HG02885 (cell line): ENCODE measurements at regions not wholly inside any gene's neighbourhood (a gene's known extent, or its start where the extent isn't known, plus 50 kb on each side); places are given as distances from the start of the nearest gene placed in this dataset.
"Not testable (repeated sequence)": the region's sequence is repeated elsewhere in the genome, so short reads cannot be mapped to it uniquely, and the experiment has no call there.

Source experiments
- ATAC-seq: cut with Tn5 transposase; IDR thresholded peaks from one replicate; pipeline ENCODE4 v1.9.1; 2021; ENCODE audit warnings: mild to moderate bottlenecking; ENCODE audit not compliant: unreplicated experiment, poor library complexity

DNA sequence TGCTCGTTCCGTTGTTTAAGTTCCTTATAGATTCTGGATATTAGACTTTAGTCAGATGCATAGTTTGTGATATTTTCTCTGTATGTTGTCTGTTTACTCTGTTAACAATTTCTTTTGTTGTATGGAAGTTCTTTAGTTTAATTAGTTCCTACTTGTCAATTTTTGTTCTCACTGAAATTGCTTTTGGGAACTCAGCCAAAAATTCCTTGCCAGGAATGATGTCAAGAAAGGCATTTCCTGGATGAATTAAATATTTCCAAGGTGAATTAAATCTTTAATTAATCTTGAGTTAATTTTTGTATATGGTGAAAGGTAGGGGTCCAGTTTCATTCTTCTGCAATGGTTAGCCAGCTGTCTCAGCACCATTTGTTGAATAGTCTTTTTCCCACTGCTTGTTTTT lies 406.2 kb upstream of the NOX3 start:
- no peak for ATAC-seq

DNA sequence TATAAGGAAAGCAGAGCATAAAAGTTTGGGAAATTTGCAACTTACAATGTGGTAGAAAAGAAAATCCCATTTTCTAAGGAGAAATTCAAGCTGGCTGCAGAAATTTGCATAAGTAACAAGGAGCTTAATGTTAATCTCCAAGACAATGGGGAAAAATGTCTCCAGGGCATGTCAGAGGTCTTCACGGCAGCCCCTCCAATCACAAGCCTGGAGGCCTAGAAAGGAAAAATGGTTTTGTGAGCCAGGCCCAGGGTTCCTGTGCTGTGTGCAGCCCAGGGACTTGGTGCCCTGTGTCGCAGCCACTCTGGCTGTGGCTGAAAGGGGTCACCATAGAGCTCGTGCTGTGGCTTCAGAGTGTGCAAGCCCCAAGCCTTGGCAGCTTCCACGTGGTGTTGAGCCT lies 403.3 kb upstream of the NOX3 start:
- ATAC-seq: not testable (repeated sequence)

- ATAC-seq: no peak
Measured at GRCh38 chr6:155854787-155855186, 399.1 kb upstream of the NOX3 start.

DNA sequence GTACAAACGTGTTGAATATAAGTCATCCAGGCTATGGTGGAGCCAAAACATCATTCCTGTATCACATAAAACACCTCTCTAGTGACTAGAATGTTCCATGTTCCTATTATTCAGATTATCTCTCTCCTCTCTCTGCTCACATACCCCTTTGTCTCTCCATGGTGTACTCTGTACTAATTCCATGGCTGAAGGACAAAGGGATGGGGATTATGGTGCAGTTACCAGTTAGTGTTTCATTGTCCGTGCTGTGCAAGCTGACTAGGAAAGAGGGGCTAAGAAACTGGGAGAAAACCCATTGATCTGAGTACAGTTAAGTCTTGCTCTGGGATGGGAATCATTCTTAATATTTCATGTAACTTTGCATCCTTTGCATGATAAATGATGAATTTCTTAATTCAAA lies 397.4 kb upstream of the NOX3 start:
- no peak for ATAC-seq

- ATAC-seq: no peak
Measured at GRCh38 chr6:155850408-155850841, 394.8 kb upstream of the NOX3 start.

GRCh38 chr6:155847711-155848110 lies 392.1 kb upstream of the NOX3 start:
- no peak for ATAC-seq

GRCh38 chr6:155837474-155837873 lies 381.8 kb upstream of the NOX3 start:
- ATAC-seq: no peak

- ATAC-seq: no peak
Measured at GRCh38 chr6:155832596-155832995, 377.0 kb upstream of the NOX3 start.

- no peak for ATAC-seq
Measured at GRCh38 chr6:155830531-155830930, 374.9 kb upstream of the NOX3 start.

DNA sequence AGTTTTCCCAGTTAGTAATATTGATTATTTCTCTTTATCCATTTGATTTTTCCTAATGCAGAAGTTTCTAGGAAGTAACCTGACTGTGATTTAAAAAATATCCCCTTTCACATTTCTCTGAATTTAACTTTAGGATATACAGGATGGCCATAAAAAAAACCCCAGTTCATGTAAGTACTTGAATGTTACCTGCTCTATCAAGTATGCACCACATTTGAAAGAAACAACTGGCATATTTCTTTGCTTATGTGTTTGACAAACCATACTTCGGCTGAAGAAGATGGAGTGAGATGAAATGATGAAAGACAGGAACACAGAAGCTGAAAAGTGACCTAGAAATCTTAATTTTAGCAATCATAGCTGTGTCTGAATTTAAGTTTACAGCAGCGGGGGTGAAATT lies 374.0 kb upstream of the NOX3 start:
- no peak for ATAC-seq

GRCh38 chr6:155828989-155829388 lies 373.4 kb upstream of the NOX3 start:
- ATAC-seq: no peak

- ATAC-seq: no peak
Measured at GRCh38 chr6:155818698-155819097, 363.1 kb upstream of the NOX3 start.

- ATAC-seq: no peak
Measured at GRCh38 chr6:155813548-155813947, 357.9 kb upstream of the NOX3 start.

DNA sequence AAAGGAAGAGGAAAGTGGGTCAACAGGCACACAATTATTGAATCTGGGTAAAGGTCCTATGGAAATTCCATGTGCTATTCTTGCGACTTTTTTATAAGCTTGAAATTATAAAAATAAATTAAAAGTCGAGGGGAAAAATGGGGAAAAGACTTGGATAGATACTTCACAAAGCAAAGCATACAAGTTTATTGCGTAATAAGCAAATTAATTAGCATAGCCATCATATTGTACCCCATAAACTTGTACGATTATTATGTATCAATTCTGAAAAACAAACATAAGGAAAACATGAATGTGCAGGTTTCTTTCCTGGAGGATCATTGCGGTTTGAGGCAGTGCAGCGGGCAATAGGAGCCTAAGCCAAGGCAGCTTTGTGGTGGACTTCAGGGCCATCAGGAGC lies 351.6 kb upstream of the NOX3 start:
- ATAC-seq: no peak

- no peak for ATAC-seq
Measured at GRCh38 chr6:155801046-155801445, 345.4 kb upstream of the NOX3 start.

GRCh38 chr6:155798876-155799275 lies 343.2 kb upstream of the NOX3 start:
- ATAC-seq: not testable (repeated sequence)

DNA sequence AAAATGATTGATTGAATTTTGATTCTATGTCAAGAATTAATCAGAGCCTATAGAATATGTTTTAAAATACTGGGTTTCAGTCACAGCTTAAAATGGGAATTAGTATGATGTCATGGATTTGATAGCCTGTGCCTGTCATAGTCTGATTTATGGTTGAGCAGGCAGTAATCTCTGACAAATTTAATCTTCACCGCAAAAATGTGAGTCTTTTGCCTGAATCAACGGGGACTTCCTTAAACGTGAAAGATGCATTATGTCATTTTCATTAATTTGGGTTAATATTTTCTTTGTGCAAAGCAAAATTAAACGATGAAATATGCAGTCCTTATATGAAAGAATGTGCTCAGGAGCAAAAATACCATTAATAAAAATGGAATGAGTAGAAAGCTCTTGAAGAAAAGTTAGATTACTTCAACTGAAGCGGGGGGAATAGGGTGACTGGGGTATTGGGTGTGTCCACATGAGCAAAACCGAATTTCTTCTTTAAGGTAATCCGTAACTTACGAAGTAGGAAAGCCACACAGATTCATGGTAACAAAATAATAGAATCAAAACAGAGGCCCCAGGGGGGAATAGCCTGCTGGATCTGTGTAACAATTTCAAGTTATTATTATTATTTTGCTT lies 339.6 kb upstream of the NOX3 start:
- ATAC-seq: no peak

DNA sequence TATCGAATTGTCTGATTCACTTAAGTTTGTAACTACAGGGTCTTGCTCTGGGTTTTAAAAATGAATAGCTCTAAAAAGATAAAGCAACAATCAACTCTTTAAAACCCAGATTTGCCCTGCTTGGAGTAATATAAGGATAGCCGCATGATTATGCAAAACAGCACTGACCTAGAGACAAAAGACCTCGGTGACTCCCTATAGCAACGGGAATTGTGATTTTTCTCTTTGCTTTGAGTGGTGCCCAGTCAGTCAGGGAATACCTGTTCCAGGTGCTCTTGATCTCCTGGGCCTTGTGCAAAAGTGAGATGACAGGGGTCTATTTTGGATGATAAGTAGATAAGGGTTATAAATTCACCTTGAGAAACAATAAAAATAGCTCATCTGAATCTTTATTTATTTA lies 336.3 kb upstream of the NOX3 start:
- ATAC-seq: no peak

- no peak for ATAC-seq
Measured at GRCh38 chr6:155791186-155791585, 335.5 kb upstream of the NOX3 start.

DNA sequence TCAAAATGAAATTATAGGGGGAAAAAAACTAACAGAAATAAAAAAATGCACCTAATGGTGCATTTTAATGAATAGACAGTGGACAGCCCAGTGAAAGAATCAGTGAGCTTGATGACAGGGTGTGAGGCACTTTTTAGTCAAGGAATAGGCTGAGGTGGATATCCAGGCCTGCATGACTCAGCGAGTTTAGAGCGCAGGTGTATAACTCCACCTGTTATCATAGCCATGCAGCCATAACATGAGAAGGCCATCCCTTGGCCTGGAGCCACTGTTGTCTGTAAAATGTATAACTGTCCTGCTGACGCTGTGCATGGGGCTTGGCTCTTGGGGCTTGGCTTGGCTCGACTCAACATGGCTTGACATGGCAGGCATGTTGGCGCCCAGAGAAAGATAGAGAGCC lies 331.5 kb upstream of the NOX3 start:
- no peak for ATAC-seq

GRCh38 chr6:155786528-155786927 lies 330.9 kb upstream of the NOX3 start:
- ATAC-seq: no peak

DNA sequence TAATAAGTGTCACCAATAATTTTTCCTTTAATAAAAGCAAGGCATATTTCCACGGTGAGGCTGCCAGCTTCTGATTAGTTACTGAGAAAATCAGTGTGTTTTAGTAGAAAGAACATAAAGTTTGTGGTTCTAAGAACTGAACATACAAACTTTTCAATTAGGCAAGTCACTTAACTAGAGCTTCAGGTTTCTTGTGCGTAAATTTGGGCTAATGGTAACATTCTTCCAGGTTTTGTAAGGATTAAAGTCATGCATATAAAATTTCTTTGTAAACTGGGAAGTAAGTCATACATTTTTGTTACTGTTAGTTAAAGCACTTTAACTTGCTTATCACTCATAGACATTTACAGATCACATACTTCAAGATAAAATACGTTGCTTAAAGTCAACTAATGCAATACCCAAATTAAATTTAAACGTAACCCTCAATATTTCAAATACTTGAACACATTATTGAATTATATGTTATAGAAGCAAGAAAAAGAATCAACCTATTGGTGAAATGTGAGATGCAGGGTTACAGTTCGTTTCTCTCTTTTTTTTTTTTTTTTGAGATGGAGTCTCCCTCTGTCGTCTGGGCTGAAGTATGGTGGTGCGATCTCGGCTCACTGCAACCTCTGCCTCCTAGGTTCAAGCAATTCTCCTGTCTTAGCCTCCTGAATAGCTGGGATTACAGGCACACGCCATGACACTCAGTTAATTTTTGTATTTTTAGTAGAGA lies 327.3 kb upstream of the NOX3 start:
- ATAC-seq: no peak
